GM19238 (cell line): ENCODE measurements at regions not wholly inside any gene's neighbourhood (a gene's known extent, or its start where the extent isn't known, plus 50 kb on each side); places are given as distances from the start of the nearest gene placed in this dataset.

Experiments used
- DNase-seq: peaks from one replicate; pipeline ENCODE4 v3.0.0; 2011; ENCODE audit warnings: low spot score; ENCODE audit not compliant: insufficient read length

- DNase-seq, result no peak
These were observed 419.4 kb downstream of the NPHP4 start for GRCh38 chr1:5572794-5573193.

- DNase-seq, result no peak
These were observed 420.3 kb downstream of the NPHP4 start for GRCh38 chr1:5571861-5572401.

GRCh38 chr1:5571438-5571837, 420.8 kb downstream of the NPHP4 start:
- no peak for DNase-seq

GRCh38 chr1:5570931-5571330, 421.3 kb downstream of the NPHP4 start:
- no peak for DNase-seq

GRCh38 chr1:5568321-5568720, 423.9 kb downstream of the NPHP4 start:
- no peak for DNase-seq

GRCh38 chr1:5567839-5568238, 424.4 kb downstream of the NPHP4 start:
- no peak for DNase-seq

GRCh38 chr1:5566924-5567323, 425.3 kb downstream of the NPHP4 start:
- DNase-seq, result no peak

- no peak for DNase-seq
These were observed 426.7 kb downstream of the NPHP4 start for GRCh38 chr1:5565281-5566125.

DNA sequence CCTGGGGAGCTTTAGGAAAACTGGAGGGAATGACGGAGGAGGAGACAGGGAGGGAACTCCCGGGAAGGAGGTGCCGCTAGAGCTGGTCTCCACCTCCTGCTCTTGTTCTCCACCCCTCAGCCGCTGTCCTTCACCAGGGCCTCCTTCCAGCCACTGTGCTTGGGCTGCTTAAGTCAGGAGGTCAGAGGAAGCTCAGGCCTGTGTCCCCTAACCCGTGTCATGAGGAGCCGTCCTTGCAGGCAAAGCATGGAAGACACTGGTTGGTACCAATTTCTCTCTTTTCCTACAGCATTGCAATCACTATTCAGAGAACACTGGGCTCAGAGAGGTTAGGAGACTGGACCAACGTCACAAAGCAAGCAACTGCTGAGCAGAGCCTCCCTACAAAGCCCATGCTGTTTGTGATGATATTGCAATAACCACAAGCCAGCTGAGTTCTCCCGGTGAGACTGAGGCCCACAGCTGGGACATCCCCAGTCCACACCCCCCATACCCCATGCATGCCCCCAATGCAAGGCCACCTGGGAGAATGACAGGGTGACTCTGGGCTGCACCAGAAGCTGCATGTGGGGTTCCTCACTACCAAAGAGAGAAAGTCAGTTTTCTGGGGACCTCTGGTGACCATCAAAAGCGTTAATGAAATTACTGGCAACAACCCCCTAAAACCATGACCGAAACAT, 427.5 kb downstream of the NPHP4 start:
- no peak for DNase-seq

GRCh38 chr1:5563861-5564577, 428.2 kb downstream of the NPHP4 start:
- no peak for DNase-seq

- DNase-seq, result no peak
These were observed 429.5 kb downstream of the NPHP4 start for GRCh38 chr1:5562769-5563168.

DNA sequence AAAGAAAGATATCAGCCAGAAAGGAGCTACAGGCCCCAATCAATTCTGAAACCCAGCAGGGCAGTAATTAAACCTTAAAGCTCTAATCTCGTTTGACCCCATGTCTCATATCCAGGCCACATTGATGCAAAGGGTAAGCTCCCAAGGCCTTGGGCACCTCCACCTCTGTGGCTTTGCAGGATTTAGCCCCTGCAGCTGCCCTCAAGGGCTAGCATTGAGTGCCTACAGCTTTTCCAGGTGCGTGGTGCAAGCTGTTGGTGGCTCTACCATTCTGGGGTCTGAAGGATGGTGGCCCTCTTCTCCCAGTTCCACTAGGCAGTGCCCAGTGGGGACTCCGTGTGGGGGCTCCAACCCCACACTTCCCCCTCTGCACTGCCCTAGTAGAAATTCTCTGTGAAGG, 429.9 kb downstream of the NPHP4 start:
- no peak for DNase-seq

- DNase-seq, result no peak
These were observed 433.1 kb downstream of the NPHP4 start for GRCh38 chr1:5559078-5559477.

DNA sequence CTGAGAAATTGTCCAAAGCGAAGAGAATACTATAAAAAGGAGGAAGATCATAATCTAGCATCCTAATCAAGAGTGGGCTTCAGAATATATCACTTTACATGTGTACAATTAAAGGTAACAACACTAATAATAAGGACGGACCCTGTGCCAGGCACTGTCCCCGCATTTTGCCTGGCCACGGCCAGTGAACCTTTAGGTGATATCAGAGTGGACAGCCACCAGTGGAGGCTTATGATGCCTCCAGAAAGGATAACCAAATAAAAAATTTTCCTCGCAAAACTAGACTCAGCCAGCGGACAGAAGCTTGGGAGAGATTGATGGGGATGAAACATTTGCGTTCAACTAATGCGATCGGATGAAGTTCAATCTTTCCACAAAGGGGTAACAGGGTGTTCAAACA, 436.4 kb downstream of the NPHP4 start:
- DNase-seq, result no peak

DNA sequence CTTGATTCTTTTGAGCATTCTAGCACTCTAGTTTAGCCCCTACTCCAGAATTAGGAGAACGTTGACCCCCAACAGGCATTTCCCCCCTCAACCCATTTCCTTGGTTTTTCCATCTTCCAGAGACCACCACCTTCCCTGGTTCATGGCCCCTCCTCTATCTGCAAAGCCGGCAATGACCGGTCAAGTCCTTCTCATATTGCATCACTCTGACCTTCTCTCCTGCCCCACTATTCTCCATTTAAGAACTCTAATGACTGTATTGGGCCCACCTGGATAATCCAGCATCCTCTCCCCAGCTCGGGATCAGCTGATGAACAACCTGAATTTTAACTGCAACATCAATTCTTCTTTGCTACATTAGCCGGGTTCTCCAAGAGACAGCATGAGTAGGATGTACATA, 437.4 kb downstream of the NPHP4 start:
- DNase-seq, result no peak

DNA sequence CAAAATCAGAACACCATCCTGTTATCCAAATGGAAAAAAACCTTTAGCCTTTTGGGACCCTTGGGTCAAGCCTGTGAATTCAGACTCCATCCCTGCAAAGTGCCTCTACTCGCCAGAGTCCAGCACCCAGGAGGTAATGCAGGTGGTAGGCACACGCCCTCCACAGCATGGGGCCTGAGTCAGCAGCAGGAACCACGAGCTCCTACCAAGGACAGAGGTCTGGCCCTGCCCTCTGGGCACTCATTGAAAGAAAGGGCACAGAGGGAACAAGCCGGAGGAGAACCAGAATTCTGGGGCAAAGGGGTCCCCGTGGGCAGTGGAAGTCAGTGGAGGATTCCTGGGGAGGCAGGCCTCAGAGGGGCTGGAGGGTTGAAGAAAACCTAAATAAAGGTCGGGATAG, 438.1 kb downstream of the NPHP4 start:
- DNase-seq, result no peak

DNA sequence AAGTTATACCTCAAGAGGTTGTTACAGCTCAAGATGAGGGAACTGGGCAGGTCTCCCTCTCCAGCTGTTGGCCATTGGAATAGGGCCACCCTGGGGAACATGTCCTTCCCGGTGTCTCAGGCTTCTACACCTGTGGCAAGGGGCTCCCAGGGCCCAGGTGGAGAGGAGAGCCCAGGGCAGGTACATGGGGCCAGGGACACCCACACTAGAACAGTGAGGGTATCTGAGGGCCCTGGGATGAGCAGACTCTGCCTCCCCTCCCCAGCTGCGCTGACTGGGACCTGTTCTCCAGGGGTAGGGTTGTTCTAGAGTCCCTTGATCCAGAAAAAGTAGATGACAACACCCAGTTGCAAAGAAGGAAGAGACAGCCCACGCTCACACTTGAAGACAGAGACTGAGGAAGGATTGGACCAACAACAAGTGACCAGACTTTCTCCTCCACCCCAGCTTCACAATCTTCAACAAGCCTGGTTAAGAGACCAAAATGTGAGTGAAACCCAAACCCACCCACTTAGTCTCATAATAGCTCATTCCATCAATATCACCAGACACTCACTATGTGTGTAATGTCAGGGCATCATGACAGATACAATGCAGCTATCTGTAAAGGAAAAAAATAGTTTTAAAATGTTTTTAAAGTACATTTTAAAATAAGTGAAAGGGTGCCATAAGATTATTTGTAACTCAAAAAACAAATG, 439.3 kb downstream of the NPHP4 start:
- no peak for DNase-seq

- DNase-seq, result no peak
These were observed 440.8 kb downstream of the NPHP4 start for GRCh38 chr1:5551274-5551975.

- DNase-seq, result no peak
These were observed 444.0 kb downstream of the NPHP4 start for GRCh38 chr1:5548266-5548665.

- no peak for DNase-seq
These were observed 449.0 kb downstream of the NPHP4 start for GRCh38 chr1:5543235-5543634.

GRCh38 chr1:5532811-5533210, 459.4 kb downstream of the NPHP4 start:
- no peak for DNase-seq
